Activated T-cell treated with anti-CD3 and anti-CD28 coated beads, Interleukin-2, amount 50 U/mL, for 48 hours (primary cell): ENCODE measurements at regions not wholly inside any gene's neighbourhood (a gene's known extent, or its start where the extent isn't known, plus 50 kb on each side); places are given as distances from the start of the nearest gene placed in this dataset.

ENCODE experiments used
- DNase-seq, 2 experiments: peaks; one replicate each; pipeline ENCODE4 v3.0.0-alpha.2; 2020

DNA sequence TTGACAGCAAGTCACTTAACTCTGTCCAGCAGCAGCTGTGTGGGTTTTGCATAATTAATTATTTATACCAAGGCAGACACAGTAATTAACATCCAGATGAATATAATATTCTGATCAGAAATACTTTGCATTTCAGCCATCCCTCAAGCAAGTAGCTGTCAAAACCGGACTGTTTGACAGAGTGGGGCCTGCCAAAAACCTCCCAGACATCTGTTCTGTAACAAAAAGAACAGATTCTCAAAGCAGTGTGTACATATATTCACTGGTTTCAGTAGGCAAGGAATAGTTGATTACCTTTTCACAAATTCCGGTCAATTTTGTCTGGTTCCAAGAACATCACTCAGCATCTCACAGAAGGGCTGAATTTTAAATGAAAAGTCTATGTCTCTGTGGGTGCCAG, 291.6 kb downstream of the CMPK2 start:
- DNase-seq, result no peak

GRCh38 chr2:6576302-6576701, 289.4 kb downstream of the CMPK2 start:
- no peak for DNase-seq

- no peak for DNase-seq
Observed at GRCh38 chr2:6577960-6578359, 287.7 kb downstream of the CMPK2 start.

- no peak for DNase-seq
Observed at GRCh38 chr2:6578416-6578815, 287.3 kb downstream of the CMPK2 start.

DNA sequence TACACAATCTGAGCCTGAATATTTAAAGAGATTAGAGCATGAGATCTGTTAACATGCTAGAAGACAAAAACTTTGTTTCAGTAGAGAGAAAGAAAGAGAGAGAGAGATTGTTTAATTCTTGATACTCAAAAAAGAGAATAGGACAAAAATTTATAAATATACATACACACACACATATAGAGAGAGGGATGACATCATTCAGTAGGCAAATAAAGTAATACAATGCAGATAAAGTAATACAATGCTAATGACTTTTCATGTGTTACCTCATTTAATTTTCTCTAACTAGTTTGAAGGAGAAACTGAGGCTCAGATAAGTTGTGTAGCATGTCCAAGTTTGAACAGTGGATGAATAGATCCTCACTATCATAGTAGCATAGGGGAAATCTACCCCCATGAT, 286.4 kb downstream of the CMPK2 start:
- DNase-seq, result no peak

DNA sequence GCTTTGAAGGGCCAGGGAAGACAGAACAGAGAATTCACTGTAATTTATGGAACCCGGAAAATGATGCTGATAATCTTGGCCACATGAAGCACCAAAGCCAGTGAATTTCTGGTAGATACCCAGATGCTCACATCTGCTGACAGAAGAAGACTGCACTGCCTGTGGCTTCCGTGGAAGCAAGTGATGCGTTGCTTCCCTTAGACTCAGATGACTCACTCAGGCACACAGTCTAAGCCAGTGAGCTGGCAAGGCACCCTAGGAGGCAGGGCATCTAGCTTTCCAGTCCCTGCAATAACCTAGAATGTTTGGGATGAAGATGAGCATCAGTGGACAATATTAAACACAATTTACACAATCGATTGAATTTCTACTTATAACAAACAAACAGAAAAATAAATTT, 284.7 kb downstream of the CMPK2 start:
- no peak for DNase-seq

DNA sequence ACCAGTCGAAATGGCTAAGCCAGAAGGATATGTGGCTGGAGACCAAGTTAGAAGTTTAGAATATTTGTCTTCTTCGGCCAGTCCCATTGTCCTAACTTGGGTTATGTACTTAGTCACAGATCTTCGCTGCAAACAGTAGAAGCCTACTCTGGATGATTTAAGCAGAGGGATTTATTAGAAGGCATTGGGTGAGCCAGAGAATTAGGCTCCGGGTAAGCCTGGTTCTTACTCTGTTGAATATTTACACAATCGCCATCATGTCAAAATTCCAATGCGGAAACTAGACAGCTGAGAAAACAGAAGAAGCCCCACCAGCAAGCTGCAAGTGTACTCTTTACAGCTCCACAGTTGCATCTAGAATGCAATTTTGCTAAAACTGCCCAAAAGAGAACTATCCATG, 276.6 kb downstream of the CMPK2 start:
- no peak for DNase-seq

DNA sequence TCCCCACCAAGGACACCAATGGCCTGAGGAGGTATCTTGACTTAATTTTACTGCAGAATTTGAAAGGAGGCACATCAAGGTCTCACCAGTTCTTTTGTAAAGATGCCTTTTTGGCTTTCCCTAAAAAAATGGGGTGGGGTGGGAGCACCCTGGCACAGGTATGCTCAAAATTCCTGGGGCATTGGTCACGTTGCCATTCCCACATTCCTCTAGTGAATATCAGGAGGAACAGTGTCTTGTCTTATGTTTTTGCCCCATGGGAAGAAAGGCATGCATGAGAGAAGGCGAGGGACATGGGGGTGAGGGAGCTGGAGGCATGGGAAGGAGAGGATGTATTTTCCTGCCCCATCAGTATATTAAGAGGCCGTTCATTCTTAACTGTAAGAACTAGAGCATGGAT, 275.3 kb downstream of the CMPK2 start:
- no peak for DNase-seq

GRCh38 chr2:6602471-6602870, 263.2 kb downstream of the CMPK2 start:
- no peak for DNase-seq

GRCh38 chr2:6605836-6606505, 259.7 kb downstream of the CMPK2 start:
- DNase-seq, result no peak

GRCh38 chr2:6617794-6618193, 247.9 kb downstream of the CMPK2 start:
- no peak for DNase-seq

- DNase-seq, result no peak
Observed at GRCh38 chr2:6618201-6618600, 247.5 kb downstream of the CMPK2 start.

- DNase-seq, result no peak
Observed at GRCh38 chr2:6623746-6624145, 242.0 kb downstream of the CMPK2 start.

- no peak for DNase-seq
Observed at GRCh38 chr2:6626401-6627012, 239.2 kb downstream of the CMPK2 start.

DNA sequence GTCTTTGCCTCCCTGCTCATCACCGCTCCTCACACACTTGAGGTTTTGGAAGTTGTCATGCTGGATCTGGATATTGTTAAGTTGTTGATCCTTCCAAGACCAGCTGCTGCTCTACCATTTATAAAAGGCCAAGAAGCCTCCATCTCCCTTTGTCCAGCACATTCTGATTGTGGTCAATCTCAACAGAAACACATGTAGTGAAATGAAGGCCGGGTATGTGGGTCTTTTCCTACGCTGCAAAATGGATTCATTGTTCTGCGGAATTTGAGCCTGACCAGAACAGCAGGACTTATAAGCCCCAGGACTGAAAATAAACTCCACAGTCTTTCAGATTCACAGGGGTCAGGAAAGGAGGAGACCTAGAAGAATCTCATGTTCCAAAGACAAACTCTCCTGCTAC, 238.4 kb downstream of the CMPK2 start:
- no peak for DNase-seq

- DNase-seq, result no peak
Observed at GRCh38 chr2:6630209-6630608, 235.5 kb downstream of the CMPK2 start.

DNA sequence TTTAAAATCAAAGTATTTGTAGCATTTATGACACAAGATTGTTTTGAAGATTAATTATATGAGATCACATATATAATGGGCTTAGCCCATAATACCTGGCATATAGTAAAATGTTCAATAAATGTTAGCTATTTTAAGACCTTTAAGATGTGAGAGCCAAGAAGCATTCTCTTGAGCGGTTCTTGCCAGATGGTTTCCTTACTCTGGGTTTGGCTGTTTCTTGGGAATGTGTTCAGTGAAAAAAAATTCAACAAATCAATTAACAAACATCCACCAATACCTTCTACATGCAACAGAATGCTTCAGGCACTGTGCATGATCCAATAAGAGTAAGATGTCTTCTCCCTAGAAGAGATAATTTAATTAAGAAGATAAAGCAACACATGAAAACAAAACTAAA, 230.4 kb downstream of the CMPK2 start:
- DNase-seq, result no peak

- no peak for DNase-seq
Observed at GRCh38 chr2:6637330-6637729, 228.4 kb downstream of the CMPK2 start.

- DNase-seq, result no peak
Observed at GRCh38 chr2:6639929-6640620, 225.6 kb downstream of the CMPK2 start.

DNA sequence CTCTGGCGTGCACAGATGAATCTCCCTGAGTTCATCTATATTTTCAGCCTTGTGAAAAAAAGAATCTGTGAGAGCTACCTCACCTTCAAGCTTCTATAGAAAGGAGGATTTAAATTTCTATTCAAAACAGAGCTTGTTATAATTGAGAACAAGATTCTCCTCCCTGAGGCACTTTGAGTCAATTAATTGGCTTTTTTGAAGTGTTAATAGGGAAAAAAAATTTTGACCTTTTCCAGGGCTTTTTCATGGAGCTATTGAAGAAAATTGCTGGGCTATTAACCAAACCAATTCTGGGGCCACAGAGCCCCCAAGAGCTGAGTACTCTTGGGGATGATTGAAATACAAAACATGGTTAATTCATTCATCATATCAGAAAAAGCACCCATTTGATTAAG, 225.1 kb downstream of the CMPK2 start:
- no peak for DNase-seq

DNA sequence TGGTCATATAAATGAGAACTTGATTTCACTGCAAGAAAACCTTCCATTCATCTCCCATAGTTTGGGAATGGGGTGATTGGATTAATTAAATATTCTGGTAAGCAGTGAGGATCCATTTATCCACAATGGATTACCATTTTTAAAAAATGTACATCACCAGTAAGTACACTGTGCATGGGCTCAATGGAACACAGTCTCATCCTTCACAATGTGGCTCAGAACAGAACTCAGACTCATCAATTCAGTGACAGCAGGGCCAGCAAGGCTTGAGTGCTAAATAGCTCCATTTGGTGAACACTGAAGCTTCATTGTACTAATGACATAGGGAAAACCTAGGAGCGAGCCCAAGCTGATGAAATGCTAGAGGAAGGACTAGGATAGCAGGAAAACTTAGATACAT, 223.8 kb downstream of the CMPK2 start:
- no peak for DNase-seq

GRCh38 chr2:6644261-6644660, 221.4 kb downstream of the CMPK2 start:
- no peak for DNase-seq

DNA sequence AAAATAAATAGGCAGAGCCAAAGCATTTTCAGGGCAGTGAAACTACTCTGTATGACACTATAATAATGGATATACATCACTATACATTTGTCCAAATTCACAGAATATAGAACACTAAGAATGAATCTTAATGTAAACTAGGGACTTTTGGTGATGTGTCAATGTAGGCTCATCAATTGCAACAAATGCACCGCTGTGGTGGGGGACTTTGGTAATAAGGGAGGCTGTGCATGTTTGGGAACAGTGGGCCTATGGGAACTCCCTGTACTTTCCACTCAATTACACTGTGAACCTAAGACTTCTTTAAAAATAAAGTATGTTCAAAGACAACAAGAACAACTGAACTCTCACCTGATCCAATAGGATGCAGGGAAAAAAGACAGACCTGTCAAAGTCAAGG, 220.7 kb downstream of the CMPK2 start:
- DNase-seq, result no peak

DNA sequence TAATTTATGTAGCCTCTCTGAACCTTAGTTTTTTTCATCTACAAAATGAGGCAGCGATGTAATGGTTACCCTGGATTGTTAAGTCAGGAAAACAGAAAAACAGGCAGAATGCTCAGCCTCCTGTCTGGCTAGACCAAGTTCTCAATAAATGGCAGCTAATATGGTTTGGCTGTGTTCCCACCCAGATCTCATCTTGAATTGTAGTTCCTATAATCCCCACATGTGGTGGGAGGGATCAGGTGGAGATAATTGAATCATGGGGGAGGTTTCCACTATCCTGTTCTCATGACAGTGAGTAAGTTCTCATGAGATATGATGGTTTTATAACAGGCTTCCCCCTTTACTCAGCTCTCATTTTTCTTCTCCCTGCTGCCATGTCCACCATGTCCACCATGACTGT, 220.0 kb downstream of the CMPK2 start:
- no peak for DNase-seq

DNA sequence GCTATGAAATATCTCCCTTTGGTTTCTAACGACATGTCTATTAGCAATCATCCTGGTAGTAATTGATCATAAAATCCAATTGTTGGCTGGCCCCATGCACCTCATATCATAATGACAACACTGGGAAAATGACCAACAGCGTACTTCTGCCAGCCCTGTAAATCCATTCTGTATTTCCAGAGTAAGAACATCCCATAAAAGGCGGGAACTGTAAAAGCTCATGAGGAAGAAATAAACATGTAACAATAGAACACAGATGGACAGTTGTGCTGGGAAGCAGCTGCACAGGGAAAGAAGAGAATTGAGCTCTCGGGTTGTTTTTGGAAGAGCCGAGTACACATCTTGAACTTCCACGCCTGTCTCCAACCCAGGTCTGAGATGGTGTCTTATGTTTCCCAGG, 218.7 kb downstream of the CMPK2 start:
- no peak for DNase-seq
